Mucosa of descending colon (tissue), 3 donors: ENCODE measurements at regions not wholly inside any gene's neighbourhood (a gene's known extent, or its start where the extent isn't known, plus 50 kb on each side); places are given as distances from the start of the nearest gene placed in this dataset.

ENCODE experiments used
- ATAC-seq: fragments of 200-7000 bp; cut with Tn5 transposase; one replicate; pipeline ENCODE4 v1.9.1; 2020; ENCODE audit warnings: mild to moderate bottlenecking, moderate library complexity
- DNase-seq, 3 donors: peaks; one replicate each; pipeline ENCODE4 v3.0.0-alpha.2; 2020
- H3K36me3 ChIP-seq: fragments of 200-600 bp; one replicate; pipeline ENCODE4 v1.8.0; 2021; ENCODE audit warnings: low read depth, mild to moderate bottlenecking
- H3K4me1 ChIP-seq: fragments of 200-600 bp; one replicate; pipeline ENCODE4 v1.8.0; 2021; ENCODE audit warnings: low read depth, mild to moderate bottlenecking
- H3K4me3 ChIP-seq: fragments of 200-600 bp; one replicate; pipeline ENCODE4 v1.8.0; 2021; ENCODE audit warnings: mild to moderate bottlenecking
- H3K9me3 ChIP-seq: fragments of 200-600 bp; one replicate; pipeline ENCODE4 v1.8.0; 2021; ENCODE audit warnings: mild to moderate bottlenecking
- intact Hi-C, 2 donors: fragments of 100-400 bp; cut with DNase I in 1 of 2; cut with micrococcal nuclease in 1 of 2; formaldehyde crosslinking; loops; one replicate each; pipeline versions ENCODE4 v1.11.0 to v1.11.1; 2022; cut with DNase I, micrococcal nuclease
- TF ChIP-seq, protein P1 (sequence below): fragments of 200-600 bp; IDR thresholded peaks from one replicate; pipeline ENCODE4 v1.8.0; 2022; ENCODE audit warnings: antibody characterized with exemption, mild to moderate bottlenecking
- donor health status: DM: no; HTN: no; CAD: no; lungs with moderate emphysema.
- donor health status: DM: no; HTN: no; CAD: no.
- donor health status: DM: no; HTN: yes; CAD: no.

DNA sequence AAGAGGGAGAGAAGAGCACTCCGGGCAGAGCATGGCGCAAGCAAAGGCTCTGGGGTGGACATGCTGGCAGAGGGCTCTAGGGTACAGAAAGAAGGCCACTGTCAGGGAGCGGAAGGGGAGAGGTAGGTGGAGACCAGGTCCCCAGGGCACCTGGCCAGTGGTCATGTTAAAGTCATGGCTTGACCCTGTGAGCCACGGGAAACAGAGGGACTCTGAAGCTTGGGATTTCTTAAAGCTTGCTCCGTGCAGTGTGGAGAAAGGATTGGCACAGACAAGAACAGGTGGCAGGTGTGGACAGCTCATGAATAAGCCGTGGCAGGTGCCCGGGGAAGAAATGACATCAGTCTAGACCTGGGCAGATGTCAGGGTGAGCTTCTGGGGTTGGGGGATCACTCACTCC, 413.8 kb downstream of the BCL11B start:
- TF ChIP-seq, protein P1, sequence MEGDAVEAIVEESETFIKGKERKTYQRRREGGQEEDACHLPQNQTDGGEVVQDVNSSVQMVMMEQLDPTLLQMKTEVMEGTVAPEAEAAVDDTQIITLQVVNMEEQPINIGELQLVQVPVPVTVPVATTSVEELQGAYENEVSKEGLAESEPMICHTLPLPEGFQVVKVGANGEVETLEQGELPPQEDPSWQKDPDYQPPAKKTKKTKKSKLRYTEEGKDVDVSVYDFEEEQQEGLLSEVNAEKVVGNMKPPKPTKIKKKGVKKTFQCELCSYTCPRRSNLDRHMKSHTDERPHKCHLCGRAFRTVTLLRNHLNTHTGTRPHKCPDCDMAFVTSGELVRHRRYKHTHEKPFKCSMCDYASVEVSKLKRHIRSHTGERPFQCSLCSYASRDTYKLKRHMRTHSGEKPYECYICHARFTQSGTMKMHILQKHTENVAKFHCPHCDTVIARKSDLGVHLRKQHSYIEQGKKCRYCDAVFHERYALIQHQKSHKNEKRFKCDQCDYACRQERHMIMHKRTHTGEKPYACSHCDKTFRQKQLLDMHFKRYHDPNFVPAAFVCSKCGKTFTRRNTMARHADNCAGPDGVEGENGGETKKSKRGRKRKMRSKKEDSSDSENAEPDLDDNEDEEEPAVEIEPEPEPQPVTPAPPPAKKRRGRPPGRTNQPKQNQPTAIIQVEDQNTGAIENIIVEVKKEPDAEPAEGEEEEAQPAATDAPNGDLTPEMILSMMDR, result no peak

DNA sequence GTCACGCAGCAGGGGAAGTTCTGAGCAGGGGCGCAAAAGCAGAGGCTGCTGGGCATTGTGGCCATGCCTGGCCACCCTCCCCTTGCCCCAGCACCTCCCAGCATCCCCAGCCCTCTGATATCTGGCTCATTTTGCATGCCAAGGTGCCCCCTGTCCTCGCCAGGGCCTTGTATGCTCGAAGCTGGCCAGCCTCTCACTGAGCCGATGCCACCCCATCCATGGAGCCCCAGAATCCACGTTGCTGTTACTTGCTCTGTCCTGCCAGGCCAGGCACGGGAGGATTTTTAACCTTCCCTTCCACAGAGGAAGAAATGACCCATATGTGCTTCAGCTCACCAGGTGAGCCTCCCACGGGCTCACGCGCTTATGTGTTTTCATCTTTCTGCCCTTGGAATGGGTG, 413.4 kb downstream of the BCL11B start:
- no peaks in the 10 kb centered on the region for H3K4me1 ChIP-seq
- DNase-seq (no peak), ATAC-seq (no peak)
- no peaks in the 10 kb centered on the region for H3K36me3 ChIP-seq
- no peak overlapping the region for H3K4me3 ChIP-seq
- H3K9me3 ChIP-seq, result no peaks in the 10 kb centered on the region
- intact Hi-C loops, result no loop called here
- TF ChIP-seq, protein P1, result no peak

More for the DNA sequence above, 413.8 kb downstream of the BCL11B start:
- H3K4me3 ChIP-seq, result no peak overlapping the region
- H3K36me3 ChIP-seq, result no peaks in the 10 kb centered on the region
- intact Hi-C loops, result no loop called here
- H3K9me3 ChIP-seq, result no peaks in the 10 kb centered on the region
- DNase-seq (no peak), ATAC-seq (no peak)
- H3K4me1 ChIP-seq, result no peaks in the 10 kb centered on the region

DNA sequence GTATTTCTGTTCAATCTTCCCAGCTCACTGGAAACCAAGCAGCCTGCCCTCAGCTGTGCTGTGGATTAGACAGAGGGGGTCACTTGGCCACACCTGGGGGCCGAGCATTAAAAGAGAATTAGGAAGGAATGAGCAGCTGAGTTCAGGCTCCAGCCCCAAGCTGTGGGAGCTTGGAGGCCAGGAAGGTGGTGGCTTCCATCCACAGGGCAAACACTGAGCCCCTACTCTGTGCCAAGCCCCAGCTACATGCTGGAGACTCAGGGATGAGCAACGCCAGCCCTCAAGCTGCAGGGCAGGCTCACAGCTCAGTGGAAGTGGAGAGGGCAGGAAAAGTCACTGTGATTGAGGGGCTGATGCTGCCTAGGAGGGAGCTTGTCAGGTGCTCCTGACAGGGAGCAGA, 412.7 kb downstream of the BCL11B start:
- no peak for DNase-seq
- ATAC-seq, result no peak
- intact Hi-C loops, result no loop called here

DNA sequence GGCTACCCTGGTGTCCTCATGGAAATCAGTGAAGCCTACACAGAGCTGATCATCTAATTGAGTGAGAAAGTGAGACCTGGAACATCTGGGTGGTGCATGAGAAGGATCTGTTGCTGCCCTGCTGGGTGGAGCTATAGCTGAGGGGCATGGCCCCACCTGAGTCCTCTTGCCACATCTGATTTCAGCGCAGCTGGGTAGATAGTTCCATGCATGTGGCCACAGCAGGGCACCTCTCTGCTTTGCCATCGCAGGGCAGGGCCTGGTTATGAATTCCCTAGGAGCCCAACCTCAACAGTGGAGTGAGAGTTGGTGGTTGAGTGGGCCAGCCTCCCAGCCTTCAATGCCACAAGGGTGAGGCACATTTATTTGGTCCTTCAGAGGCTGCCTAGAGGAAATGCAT, 407.8 kb downstream of the BCL11B start:
- Histone ChIP-seq H3K36me3 (no peaks in the 10 kb centered on the region), H3K9me3 (no peaks in the 10 kb centered on the region), H3K4me3 (no peak overlapping the region), H3K4me1 (no peaks in the 10 kb centered on the region)
- DNase-seq, result no peak
- TF ChIP-seq, protein P1, result no peak
- intact Hi-C loops, result no loop called here
- ATAC-seq, result no peak

More for the DNA sequence above, 412.7 kb downstream of the BCL11B start:
- TF ChIP-seq, protein P1, result no peak
- Histone ChIP-seq H3K4me3 (no peak overlapping the region), H3K4me1 (no peaks in the 10 kb centered on the region), H3K9me3 (no peaks in the 10 kb centered on the region), H3K36me3 (no peaks in the 10 kb centered on the region)

DNA sequence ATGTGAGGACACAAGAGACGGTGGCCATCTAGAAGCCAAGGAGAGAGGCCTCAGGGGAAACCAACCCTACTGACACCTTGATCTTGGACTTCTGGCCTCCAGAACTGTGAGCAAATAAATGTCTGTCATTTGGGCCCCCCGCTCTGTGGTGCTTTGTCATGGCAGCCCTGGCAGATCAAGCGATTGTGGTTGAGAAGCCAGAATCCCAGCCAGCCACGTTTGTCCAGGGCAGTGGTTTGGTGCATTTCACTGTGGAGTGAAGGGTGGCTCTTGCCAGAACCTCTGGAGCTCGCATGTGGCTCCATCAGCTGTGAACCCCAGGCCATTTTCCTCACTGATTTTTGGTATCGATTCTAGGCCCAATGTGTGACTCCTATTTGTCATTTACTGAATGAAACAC, 404.9 kb downstream of the BCL11B start:
- Histone ChIP-seq H3K4me1 (no peaks in the 10 kb centered on the region), H3K4me3 (no peak overlapping the region), H3K36me3 (no peaks in the 10 kb centered on the region), H3K9me3 (no peaks in the 10 kb centered on the region)
- TF ChIP-seq, protein P1, result no peak
- DNase-seq (no peak), ATAC-seq (no peak)
- intact Hi-C loops, result no loop called here

DNA sequence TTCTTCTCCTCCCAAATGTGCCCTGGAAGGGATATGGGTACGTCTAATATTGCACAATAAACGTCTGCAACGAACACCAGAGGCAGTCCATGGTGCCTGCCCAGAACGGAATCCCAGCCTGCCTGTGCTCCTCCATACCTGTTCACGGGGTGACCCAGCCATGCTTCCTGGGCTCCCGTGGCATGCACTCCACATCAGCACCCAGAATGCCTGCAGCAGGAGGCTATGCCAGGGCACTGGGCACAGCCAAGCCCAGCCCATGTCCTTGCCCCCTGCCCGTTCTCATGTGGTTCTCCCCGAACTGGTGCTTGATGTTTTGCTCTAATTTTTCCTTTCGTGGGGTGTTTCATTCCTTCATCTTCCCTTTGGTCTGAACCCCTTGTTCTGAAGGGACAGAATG, 404.3 kb downstream of the BCL11B start:
- ATAC-seq (no peak), DNase-seq (no peak)
- Histone ChIP-seq H3K9me3 (no peaks in the 10 kb centered on the region), H3K4me1 (no peaks in the 10 kb centered on the region), H3K36me3 (no peaks in the 10 kb centered on the region), H3K4me3 (no peak overlapping the region)
- intact Hi-C loops, result no loop called here
- TF ChIP-seq, protein P1, result no peak
